HEK293T (cell line): ENCODE measurements at regions not wholly inside any gene's neighbourhood (a gene's known extent, or its start where the extent isn't known, plus 50 kb on each side); places are given as distances from the start of the nearest gene placed in this dataset.

Experiments used
- BHLHE40 ChIP-seq: fragments of 450-650 bp; IDR thresholded peaks from 2 replicates; pipeline ENCODE4 v1.6.1; 2016; ENCODE audit warnings: mild to moderate bottlenecking, moderate library complexity, borderline replicate concordance
- CTBP1 ChIP-seq: fragments of 450-650 bp; IDR thresholded peaks from 2 replicates; pipeline ENCODE4 v1.6.1; 2016; ENCODE audit warnings: borderline replicate concordance
- ELF4 ChIP-seq: fragments of 450-650 bp; IDR thresholded peaks from 2 replicates; pipeline ENCODE4 v1.6.1; 2017; ENCODE audit warnings: antibody characterized with exemption
- FOXA1 ChIP-seq: fragments of 450-650 bp; IDR thresholded peaks from 2 replicates; pipeline ENCODE4 v1.6.1; 2016; ENCODE audit warnings: mild to moderate bottlenecking
- FOXM1 ChIP-seq: fragments of 450-650 bp; IDR thresholded peaks from 2 replicates; pipeline ENCODE4 v1.6.1; 2017; ENCODE audit warnings: mild to moderate bottlenecking, borderline replicate concordance
- HDGF ChIP-seq: fragments of 450-650 bp; IDR thresholded peaks from 2 replicates; pipeline ENCODE4 v1.6.1; 2017; ENCODE audit warnings: antibody characterized with exemption, borderline replicate concordance
- L3MBTL2 ChIP-seq: fragments of 450-650 bp; conservative IDR thresholded peaks from 2 replicates; pipeline ENCODE4 v1.6.1; 2016; ENCODE audit warnings: mild to moderate bottlenecking
- SP1 ChIP-seq: fragments of 450-650 bp; IDR thresholded peaks from 2 replicates; pipeline ENCODE4 v1.6.1; 2017
- SUZ12 ChIP-seq: fragments of 450-650 bp; IDR thresholded peaks from 2 replicates; pipeline ENCODE4 v1.6.1; 2016; ENCODE audit warnings: mild to moderate bottlenecking
- TARDBP ChIP-seq: fragments of 450-650 bp; IDR thresholded peaks from 2 replicates; pipeline ENCODE4 v1.6.1; 2016
- ZNF384 ChIP-seq: fragments of 450-650 bp; IDR thresholded peaks from 2 replicates; pipeline ENCODE4 v1.6.1; 2016
- TF ChIP-seq, protein P1 (sequence below): fragments of 450-650 bp; IDR thresholded peaks from 2 replicates; pipeline ENCODE4 v1.6.1; 2016

- no peak for TF ChIP-seq SUZ12
- TF ChIP-seq BHLHE40, result no peak
- TF ChIP-seq, protein P1, sequence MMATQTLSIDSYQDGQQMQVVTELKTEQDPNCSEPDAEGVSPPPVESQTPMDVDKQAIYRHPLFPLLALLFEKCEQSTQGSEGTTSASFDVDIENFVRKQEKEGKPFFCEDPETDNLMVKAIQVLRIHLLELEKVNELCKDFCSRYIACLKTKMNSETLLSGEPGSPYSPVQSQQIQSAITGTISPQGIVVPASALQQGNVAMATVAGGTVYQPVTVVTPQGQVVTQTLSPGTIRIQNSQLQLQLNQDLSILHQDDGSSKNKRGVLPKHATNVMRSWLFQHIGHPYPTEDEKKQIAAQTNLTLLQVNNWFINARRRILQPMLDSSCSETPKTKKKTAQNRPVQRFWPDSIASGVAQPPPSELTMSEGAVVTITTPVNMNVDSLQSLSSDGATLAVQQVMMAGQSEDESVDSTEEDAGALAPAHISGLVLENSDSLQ, result no peak
- no peak for TF ChIP-seq L3MBTL2
- TF ChIP-seq ELF4, result no peak
- no peak for TF ChIP-seq FOXM1
- TF ChIP-seq SP1, result no peak
- TF ChIP-seq FOXA1, result no peak
- no peak for TF ChIP-seq ZNF384
- TF ChIP-seq HDGF, result no peak
- no peak for TF ChIP-seq CTBP1
- no peak for TF ChIP-seq TARDBP
Observed at GRCh38 chr2:15886231-15886630, 54.1 kb upstream of the MYCN start.
